HG02884 (cell line): ENCODE measurements at regions not wholly inside any gene's neighbourhood (a gene's known extent, or its start where the extent isn't known, plus 50 kb on each side); places are given as distances from the start of the nearest gene placed in this dataset.

Experiments
- ATAC-seq: cut with Tn5 transposase; IDR thresholded peaks from one replicate; pipeline ENCODE4 v1.9.1; 2021; ENCODE audit warnings: mild to moderate bottlenecking, moderate library complexity; ENCODE audit not compliant: unreplicated experiment

DNA sequence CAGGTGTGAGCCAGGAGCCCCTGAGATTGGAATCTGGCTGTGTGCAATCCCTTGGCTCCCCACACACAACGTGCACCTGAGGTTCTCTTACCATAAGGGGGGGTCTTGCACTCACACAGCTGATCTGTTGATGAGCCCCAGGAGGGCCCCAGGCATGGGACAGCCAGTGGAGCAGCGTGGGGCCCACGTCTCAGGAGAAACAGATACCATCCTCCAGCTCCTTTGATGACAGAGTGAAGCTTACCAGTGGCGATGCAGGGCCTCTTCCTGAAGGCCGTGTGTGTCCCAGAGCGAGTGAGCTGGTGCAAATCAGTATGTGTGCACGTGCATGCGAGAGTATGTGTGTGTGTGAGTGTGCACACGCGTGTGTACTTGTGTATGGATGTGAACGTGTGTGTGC lies 287.4 kb downstream of the IRX1 start:
- ATAC-seq: no peak

DNA sequence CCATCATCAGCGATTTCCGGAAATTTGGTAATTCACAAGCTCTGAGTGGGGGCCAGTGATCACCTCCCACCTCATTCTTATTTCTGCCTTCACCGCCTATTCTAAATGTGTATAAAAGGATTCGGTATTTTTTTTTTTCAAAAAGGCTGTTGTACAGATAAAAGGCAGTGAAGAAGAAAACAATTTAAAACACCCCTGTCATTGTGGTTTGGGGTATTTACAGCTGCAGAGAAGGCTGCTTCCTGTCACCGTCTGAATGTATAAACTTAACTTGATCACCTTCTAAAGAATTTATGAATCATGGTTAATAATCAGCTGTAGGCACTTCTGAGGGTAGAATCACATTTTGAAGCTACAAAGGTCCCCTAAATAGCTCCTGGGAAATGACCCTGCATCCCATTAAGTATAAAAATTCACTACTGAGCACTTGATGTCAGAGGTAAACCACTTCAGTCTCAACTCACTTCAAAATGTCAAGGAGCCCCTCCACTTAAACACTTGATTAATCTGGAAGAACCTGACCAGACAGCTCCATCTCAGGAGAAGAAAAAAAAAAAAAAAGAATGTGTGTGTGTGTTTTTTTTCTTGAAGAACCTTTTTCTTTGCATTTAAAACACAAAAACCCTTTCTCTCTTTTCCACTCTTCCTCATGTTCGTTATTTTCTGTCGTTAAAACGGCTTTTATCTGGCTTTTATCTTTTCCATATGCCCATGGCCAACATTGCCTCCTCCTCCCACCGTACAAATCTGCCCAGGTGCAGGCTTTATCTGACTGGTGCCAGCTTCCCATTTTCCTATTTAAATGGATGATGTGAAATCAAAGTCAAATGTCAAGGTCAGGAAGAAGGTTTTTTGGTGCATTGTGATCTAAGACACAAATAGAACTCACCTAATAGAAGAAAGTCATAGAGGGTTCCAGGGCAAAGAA lies 291.2 kb downstream of the IRX1 start:
- no peak for ATAC-seq

DNA sequence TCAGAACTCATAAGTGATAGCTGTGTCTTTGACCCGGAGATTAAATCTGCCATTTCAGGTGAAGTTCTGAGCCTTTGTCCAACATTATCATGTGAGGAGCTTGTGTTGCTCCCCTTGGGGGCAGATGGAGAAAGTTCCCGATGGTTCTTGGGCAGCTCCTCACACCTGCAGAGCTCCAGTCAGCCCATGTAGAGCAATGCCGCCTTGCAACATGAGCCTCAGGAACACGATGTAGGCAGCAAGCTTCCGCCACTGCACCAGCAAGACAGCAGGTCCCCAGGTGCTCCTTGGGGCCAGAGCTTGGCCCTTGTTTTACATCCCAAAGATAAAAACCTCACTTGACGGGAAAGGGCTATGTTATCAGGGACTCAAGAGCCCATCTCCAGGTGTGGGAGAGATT lies 292.7 kb downstream of the IRX1 start:
- ATAC-seq: no peak

DNA sequence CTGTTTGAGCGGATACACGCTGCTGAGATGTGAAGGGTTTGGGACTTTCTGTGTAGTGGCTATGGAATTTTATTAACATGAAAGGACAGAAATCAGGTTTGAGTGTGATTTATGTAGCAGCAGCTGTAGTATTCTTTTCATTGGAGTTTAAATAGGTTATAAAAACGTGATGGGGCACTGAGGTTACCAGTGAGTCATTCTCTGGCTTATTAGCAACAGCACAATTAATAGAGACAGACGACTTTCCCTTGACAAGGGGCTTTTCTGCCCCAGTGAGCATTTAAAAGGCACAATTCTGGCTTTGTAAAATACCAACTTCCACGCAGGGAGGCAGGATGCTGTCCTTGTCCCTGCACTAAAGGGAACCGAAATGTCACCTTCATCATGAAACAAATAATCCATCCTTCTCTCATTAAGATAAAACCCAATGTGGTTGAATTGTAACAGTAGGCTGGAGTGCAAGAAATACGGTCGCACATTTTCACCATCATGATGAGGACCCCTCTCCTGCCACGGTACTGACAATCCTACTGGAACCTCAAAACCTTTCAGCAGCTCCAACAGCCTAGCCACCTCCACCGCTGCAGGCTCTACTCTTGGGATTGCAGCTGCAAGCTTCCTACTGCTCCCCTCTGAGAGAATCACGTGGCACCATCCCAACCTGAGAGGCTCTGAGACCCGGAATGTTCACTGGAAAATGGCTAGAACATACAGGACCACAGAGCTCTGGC lies 293.9 kb downstream of the IRX1 start:
- ATAC-seq: no peak

DNA sequence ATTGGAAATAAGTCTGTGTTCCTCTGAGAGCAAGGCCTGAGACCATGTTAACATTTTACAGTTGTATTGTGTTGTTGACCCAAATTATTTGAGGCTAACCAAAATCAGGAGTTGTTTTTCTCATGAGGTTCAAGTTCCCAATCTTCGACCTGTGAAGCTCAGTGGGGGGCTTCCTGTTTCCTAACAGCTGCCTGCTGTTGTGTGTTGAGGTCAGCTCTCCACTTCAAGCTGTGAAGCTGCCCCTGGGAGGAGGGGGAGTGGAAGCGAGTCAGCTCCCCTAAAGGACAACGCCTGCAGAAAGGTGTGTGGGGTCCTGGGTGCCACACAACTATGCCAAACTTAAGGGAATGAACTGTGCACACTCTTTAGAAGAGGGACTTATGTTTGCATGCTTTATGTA lies 295.5 kb downstream of the IRX1 start:
- no peak for ATAC-seq

DNA sequence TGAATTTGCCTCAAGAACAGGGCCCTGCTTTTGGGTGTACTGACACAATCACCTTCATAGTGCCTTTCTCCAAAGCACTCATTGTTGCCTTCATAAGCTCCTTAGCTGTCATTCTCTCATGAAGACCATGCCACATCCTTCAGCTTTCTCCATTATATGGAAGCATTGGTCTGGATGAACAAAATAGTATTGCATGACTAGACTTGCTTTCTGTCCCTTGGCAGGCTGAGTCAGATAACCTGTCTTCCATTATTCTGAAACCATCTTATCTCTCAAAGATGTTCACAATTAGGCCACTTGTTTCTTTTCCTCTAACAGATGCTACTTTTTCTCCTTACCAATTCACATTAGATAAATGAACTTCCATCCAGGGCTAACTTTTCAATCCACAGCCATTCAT lies 297.9 kb downstream of the IRX1 start:
- no peak for ATAC-seq

DNA sequence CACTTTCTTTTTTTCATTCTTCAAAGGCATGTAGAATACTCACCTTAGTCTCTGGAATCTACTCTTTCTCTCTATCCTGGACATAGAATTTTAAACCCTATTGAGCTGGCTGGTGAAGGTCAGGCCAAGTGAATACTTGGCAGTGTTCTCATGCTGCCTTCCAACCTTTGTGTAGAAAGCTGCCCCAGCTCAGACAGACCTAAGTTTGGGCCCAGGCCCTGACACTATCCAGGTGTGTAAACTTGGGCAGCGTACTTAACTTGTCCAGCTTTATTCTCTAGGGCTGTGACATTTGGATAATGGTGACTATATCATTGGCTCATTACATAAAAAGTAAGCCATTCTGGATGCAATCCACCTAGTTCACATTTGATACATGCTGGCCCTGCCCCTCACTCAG lies 298.3 kb downstream of the IRX1 start:
- no peak for ATAC-seq

DNA sequence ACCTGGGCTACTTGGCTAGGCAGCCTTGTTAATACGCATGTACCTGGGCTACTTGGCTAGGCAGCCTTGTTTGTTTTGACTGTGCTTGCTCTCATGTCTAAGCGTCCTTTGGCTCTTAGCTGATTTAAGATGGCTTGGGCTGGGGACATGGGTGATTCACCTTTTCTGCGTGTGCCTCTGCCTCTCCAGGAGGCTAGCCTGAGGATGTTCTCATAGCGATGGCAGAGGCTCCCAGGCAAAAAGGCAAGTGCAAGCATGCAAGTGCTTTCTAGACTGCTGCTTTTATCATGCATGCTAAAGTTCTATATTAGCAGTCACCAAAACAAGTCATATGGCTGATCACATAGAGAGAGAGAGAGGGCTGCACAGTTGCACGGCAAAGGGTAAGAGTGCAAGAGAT lies 300.5 kb downstream of the IRX1 start:
- ATAC-seq: no peak

DNA sequence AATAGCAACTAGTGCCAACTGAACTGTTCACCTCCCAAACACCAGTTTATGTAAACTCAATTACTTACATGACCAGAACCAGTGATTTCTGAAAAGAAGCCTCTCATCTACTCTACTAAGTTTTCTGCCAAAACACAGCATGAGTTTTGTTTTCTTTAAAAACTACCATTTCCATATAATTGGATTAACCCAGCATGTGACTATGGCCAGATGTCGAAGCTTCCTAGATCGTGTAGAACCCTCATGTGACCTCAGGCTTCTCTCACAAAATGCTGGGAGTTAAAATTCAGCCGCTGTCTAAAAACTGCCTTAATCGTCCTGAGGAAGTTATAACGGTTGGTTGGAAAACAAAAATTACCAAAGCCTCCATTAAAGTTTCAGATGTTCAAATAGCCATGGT lies 303.5 kb downstream of the IRX1 start:
- ATAC-seq: no peak

DNA sequence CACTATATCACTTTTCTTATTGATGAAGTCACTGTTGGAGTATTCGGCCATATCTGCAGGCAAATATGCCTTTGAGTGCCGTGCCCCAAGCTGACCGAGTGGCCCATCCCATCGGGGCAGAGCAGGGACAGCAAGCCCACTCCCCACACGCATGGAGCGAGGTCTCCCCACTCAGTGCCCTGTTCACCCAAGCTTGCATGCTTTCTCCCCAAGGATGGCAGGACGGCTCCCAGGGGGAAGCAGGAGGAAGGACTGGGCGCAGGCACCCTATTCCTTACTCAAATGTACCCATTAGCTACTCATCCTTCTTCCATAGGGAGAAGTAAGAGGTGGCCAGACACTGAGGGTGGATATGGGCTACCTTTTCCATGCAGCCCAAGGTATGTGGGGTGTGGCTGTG lies 309.0 kb downstream of the IRX1 start:
- no peak for ATAC-seq

DNA sequence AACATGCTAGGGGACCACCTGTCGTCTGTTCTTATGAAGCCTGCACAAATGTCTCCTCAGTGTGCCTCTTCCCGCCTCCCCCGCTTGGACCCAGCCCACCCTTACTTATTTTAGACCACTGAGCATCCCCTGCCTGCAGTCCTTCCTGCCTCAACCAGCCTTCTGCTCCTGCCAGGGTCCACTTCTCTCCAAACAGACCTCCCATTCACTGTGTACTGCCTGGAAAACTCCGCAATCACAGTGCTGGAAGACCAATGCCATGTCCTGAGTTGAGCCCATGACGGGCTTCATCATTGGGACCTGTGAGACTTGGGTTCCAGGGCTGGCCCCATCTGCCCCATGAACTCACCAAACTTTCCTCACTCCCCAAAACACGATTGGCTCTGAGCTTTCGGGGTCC lies 309.4 kb downstream of the IRX1 start:
- no peak for ATAC-seq

DNA sequence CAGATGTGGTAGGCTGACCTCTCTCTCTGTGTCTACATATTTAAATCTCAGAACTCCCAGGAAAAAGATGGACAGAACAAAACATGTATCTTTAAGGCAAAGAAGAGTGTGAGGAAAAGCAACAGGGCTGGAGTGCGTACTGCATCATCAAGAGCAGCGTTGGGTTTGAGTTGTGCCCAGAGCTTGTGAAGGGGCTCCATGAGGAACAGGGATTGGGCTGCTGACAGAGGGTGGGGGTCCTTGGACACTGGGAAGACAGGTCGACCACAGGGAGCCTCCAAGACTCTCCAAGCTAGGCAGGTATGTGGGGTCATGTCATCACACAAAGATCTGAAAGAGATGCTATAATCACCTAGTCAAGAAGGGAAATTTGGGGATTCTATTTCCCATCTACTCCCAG lies 309.9 kb downstream of the IRX1 start:
- no peak for ATAC-seq

DNA sequence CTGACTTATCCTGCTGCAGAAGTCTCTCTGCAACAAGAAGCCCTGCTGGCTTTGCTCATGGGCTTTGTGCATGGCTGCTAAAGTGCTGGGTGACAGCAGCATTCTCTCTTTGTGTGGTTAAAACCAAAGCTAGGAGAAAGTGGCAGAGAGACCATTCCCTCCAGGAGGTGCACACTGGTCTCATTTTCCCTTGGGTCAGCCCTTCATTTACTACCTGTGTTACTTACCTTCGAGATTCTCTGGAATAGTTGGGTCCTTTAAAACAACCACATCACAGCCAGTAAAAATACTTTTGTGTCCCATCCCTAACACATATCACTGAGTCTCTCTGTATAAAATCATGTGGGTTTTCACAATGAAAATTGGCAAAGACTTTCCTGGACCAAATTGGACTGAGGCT lies 315.5 kb downstream of the IRX1 start:
- ATAC-seq: no peak

DNA sequence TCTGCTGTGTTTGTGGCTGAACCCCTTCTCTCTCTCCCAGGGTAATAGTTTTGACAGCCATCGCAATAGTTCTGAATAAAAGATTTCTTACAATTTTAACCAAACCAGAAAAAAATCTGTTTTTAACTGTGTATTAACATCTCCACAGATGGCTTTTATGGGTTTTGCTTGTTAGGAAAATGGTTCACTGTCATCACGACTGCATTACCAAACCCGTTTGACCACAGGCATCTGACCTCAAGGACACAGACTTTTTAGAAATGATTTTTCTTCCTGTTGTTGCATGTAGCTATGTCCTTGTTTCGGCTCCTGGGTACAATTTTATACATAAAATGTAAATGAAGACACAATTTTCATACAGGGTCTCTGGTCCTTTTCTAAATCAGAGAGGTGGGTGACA lies 316.1 kb downstream of the IRX1 start:
- ATAC-seq: no peak

DNA sequence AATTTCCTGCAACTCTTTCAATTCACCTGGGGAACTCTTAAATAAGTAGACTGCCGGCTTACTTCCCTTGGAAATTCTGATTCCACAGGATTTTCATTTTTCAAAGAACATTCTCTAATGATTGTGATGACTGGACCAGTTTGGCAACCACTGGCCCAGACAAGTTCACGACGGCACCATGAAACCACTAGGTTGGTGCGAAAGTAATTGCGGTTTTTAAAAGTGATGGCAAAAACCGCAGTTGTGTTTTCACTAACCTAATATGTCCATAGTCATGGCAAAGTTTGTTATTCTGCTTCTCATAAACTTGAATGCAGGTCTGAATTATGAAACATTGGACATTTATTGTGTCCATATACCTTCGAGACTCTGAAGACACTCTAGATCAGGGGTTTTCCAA lies 317.2 kb downstream of the IRX1 start:
- ATAC-seq: no peak

DNA sequence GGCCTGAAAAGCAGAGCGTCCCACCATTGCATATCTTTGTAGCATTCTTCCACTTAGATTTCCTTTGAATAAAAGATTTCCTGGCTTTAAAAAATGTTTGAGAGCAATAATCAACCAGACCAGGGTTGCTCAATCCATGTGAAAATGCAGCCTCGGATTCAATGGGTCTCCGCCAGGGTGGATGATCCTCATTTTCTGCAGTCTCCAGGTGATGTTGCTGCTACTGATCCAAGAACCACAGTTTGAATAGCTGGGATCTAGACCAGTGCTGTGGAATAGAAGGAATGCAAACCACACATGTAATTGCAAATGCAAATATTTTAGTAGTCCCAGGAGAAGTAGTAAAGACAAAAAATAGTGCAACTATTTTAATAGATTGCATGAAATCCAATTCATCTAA lies 317.6 kb downstream of the IRX1 start:
- ATAC-seq: no peak

DNA sequence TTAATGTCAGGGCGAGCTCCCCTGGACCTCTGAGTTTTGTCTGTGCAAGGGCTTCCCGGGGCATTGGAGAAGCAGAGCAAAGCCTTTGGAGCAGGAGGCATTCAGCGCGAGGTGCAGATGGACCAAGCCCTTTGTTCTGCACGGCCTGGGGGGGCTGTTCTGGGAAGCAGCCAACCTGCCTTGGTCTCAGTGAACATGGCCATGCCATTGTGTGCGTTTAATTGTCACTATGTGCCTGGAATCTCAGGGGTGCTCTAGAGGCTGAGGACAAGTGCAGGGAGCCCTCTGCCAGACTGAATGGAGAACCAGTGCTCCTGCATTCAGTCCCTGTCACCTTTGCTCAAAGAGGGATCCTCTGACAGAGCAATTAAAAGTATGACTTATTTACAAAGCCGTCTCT lies 329.4 kb downstream of the IRX1 start:
- ATAC-seq: no peak

DNA sequence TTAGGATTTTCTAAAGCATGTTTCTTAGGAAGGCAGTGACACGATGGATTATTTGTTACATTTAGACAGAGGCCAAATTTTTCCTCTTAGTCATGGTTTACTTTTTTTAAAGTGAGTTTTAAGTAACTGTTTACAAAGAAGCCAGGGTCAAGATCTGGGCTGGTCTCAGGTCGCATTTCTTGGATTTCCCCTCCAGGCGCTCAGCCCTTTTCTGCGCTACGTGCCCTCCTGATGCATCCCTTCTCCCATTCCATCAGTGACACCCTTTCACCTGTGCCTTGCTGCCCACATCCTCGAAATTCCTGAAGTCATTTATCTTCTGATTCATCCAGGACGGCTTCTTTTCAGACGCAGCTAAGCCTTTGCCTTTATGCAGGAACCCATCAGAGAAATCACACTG lies 330.3 kb downstream of the IRX1 start:
- no peak for ATAC-seq

DNA sequence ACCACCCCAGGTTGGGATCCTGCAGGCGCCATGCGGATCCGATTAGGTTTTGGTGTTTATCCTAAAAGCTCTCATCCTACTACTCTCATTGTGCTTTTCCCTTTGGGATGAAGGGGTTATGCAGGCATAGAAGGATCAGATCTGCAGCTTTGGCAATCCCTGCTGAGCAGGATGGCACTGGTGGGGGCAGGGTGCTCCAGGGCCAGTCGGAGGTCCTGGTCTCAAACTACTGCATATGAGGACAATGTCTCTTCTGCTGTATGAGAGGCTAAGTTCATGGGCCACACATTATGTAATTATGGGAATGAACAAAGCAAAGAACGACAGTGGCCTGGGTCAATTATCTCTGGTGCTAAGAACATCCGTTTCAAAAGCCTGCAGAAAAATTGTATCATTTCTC lies 334.2 kb downstream of the IRX1 start:
- ATAC-seq: no peak

DNA sequence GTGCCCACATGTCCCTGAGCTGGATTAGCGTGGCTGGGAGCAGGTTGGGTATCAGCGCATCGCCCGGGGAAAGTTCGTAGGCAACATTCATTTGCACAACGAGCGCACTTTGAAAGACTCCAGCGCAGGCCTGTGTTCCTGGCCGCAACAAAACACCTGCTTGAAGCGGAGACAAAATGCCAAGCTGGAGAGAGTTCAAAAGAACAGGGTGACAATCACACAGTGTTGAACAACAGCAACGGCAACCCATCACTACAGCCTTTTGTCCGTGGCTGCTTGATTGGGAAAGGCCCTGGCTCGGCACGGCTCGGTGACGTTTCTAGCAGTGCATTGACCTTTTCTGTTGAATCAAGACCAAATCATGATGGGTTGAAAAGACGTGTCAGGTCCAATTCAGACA lies 336.3 kb downstream of the IRX1 start:
- no peak for ATAC-seq

DNA sequence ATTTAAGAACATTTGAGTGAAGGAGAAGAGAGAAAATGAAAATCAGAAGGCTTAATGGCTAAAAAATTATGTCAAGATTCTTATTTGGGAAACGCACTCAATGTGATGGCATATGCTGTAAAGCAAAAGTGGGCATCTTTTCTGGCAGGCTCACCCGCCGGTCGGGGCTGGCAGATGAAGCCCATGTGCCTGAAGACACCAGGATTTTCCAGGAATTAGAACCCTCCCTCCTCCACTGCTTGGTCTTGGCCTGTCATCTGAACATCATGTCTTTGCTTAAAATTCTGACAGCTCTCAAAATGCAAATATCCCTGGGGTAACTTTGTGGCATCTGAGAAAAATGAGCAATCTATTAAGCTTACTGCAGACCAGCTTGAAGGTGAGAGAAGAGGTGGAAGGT lies 337.9 kb downstream of the IRX1 start:
- no peak for ATAC-seq

DNA sequence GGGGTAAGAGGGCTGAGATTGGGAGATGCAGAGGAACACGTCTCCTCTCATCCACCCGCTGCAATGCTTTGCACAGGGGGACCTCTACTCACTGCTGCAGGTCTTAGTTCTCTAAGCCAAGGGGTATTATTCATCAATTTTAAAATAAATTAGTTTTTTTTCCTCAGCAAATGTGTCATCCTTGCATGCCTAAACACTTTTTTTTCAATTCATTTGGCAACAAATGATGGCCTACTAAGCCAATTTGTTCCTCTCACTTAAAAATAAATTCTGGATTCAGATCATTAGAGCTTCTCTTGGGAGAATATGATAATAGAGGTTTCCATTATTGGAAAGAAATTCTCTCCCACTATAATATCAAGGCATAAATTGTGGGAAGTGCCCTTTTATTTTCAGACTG lies 338.3 kb downstream of the IRX1 start:
- no peak for ATAC-seq
